NCI-H1436 treated with DMSO at 0.1 percent for 48 hours (cell line): ENCODE measurements at regions not wholly inside any gene's neighbourhood (a gene's known extent, or its start where the extent isn't known, plus 50 kb on each side); places are given as distances from the start of the nearest gene placed in this dataset.

Source experiments
- DNase-seq: peaks from one replicate; lab custom pipeline; 2025; lab: John Stamatoyannopoulos, UW

GRCh38 chr3:31384117-31384516, 148.6 kb upstream of the STT3B start:
- DNase-seq: no peak

- no peak for DNase-seq
These were observed 142.8 kb upstream of the STT3B start for GRCh38 chr3:31389939-31390338.

GRCh38 chr3:31390466-31390865, 142.3 kb upstream of the STT3B start:
- no peak for DNase-seq

- no peak for DNase-seq
These were observed 141.6 kb upstream of the STT3B start for GRCh38 chr3:31391150-31391549.

- DNase-seq: no peak
These were observed 140.2 kb upstream of the STT3B start for GRCh38 chr3:31392568-31392967.

GRCh38 chr3:31399271-31399670, 133.5 kb upstream of the STT3B start:
- DNase-seq: no peak

GRCh38 chr3:31402117-31402516, 130.6 kb upstream of the STT3B start:
- no peak for DNase-seq

- DNase-seq: no peak
These were observed 129.5 kb upstream of the STT3B start for GRCh38 chr3:31403197-31403596.

GRCh38 chr3:31404871-31405270, 127.9 kb upstream of the STT3B start:
- no peak for DNase-seq

- DNase-seq: no peak
These were observed 127.2 kb upstream of the STT3B start for GRCh38 chr3:31405515-31405914.

GRCh38 chr3:31406896-31407295, 125.8 kb upstream of the STT3B start:
- no peak for DNase-seq

- no peak for DNase-seq
These were observed 125.1 kb upstream of the STT3B start for GRCh38 chr3:31407665-31408064.

- DNase-seq: no peak
These were observed 124.0 kb upstream of the STT3B start for GRCh38 chr3:31408720-31409119.

GRCh38 chr3:31409389-31409788, 123.3 kb upstream of the STT3B start:
- no peak for DNase-seq

GRCh38 chr3:31409866-31410265, 122.9 kb upstream of the STT3B start:
- no peak for DNase-seq

- no peak for DNase-seq
These were observed 122.3 kb upstream of the STT3B start for GRCh38 chr3:31410411-31410810.

- no peak for DNase-seq
These were observed 119.9 kb upstream of the STT3B start for GRCh38 chr3:31412832-31413231.

GRCh38 chr3:31413515-31413914, 119.2 kb upstream of the STT3B start:
- DNase-seq: no peak

- no peak for DNase-seq
These were observed 115.7 kb upstream of the STT3B start for GRCh38 chr3:31416980-31417379.

GRCh38 chr3:31417486-31417885, 115.2 kb upstream of the STT3B start:
- no peak for DNase-seq

- no peak for DNase-seq
These were observed 112.4 kb upstream of the STT3B start for GRCh38 chr3:31420311-31420710.

GRCh38 chr3:31421314-31422048, 111.2 kb upstream of the STT3B start:
- DNase-seq: no peak

- DNase-seq: no peak
These were observed 110.5 kb upstream of the STT3B start for GRCh38 chr3:31422237-31422636.

GRCh38 chr3:31423482-31423881, 109.2 kb upstream of the STT3B start:
- DNase-seq: no peak
